HT1080 (cell line): ENCODE measurements at regions not wholly inside any gene's neighbourhood (a gene's known extent, or its start where the extent isn't known, plus 50 kb on each side); places are given as distances from the start of the nearest gene placed in this dataset.
A peak's percentile ranks its signal among the peaks of the same experiment; 100 is the strongest.
"Not testable (repeated sequence)": the region's sequence is repeated elsewhere in the genome, so short reads cannot be mapped to it uniquely, and the experiment has no call there.

Experiments used
- DNase-seq: peaks from one replicate; pipeline ENCODE4 v3.0.0-alpha.2; 2015; ENCODE audit warnings: low read depth

DNA sequence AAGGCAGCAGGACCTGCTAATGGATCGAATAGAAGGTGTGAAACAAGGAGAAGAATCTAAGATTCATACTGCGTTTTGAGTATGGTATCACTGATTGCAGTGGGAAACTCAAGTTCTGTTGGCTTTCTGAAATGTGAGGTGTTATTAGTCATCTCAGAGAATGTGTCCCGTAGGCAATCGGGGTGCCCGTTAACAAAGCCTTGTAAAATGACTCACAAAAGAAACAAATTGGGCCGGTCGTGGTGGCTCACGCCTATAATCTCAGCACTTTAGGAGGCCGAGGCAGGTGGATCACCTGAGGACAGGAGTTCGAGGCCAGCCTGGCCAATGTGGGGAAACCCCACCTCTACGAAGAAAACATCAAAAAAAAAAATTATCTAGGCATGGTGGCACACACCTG lies 118.2 kb upstream of the C7orf33 start:
- DNase-seq: peak; percentile 42

DNA sequence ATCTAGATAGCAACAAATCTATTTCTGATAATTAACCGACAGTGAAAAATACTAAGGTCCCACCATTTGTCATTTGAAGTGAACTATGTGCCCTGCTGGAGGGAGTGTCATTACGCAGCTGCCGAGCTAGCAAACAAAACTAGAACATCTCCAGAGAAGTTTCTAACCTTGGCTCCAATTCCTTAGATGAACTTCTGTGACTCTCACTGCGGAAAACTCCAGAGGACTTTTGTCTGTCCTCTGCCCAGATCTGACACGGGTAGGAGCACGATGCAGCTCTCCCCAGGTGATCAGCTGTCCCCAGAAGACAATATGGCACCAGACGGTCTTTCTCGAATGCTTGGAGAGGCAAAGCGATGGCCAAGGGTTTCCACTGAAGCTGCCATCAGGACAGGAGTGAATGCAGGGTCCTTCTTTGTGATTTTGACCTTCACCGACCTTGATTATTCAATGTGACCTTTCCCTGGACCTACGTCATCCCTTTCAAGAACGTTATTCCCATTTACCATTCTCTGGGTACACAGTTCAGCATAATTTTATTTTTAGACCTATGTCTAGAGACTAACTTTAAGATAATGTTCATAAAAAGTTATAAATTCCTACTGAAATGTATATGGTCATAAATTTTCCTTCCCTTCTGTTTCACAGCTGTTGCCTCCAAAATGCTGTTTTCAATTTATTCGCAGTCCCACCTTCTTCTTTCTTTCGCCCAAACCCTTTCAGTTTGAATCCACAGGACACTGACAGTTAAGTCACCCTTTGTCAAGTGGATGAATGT lies 116.7 kb upstream of the C7orf33 start:
- DNase-seq: no peak

DNA sequence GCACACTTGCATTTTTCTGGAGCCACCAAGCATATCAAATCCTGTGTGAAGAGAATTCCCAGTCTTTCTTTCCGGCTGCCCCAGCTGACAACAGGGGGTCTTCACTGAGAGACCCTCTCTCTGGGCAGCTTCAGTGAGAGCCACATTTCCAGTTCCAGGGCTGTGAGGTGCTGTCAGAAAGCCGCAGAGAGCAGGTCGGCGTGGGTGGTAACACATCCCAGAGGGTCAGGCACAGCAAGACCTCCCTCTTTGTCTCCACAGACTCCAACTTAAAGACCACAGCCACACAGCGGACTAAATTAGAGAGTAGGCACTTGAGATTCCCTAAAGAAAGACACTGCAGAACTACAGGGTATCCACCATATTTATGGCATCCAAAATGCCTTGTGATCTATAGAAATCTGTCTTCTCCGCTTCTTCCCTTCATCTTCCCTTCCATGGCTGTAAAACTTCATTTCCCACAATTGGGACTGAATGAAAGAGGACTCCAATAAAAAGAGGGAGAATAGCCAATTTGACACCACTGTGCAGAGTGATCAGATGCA lies 116.0 kb upstream of the C7orf33 start:
- no peak for DNase-seq

DNA sequence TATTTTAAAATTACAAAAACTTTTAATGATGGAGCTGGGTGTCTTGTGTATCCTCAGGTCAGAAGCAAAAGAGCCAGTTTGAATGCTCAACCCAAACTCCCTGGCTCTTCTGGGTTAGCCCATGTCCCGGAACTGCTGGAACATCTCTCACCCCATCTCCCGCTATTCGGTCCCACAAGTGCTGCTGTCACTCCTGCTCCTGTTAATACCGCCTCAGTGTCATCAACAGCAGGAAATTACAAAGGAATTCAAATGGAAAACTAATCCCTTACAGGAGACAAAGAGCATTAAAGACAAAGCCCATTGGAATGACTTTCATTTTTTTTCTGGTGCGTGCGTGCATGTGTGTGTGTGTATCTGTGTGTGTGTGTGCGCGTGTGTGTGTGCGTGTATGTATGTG lies 112.0 kb upstream of the C7orf33 start:
- no peak for DNase-seq

DNA sequence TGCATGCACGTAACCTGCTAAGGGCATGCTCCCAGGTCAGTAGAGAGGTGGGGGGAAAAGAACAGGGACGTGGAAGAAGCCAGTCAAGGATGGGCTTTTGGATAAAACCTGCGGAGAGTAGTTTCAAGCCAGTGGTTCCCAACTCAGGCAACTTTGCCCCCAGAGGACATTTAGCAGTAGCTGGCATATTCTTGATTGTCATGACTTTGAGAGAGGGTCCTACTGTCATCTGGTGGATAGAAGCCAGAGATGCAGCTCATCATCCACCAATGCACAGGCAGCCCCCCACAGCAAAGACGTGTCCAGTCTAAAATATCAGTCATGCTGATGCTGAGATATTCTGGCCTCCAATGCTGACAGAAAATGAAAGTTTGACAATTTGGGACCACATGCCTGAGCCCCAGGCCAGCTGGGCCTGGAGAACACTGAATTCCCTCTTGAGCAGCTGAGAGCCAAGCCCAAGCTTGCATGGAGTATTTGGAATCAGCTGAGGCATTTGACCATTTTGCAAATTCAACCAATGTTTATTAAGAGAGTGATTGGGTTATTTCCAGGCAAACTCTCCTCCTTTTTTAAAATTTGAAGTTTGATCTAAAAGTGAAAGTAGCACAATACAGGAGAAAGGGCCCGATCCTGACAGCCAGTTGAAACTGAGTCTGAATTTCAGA lies 110.0 kb upstream of the C7orf33 start:
- no peak for DNase-seq

DNA sequence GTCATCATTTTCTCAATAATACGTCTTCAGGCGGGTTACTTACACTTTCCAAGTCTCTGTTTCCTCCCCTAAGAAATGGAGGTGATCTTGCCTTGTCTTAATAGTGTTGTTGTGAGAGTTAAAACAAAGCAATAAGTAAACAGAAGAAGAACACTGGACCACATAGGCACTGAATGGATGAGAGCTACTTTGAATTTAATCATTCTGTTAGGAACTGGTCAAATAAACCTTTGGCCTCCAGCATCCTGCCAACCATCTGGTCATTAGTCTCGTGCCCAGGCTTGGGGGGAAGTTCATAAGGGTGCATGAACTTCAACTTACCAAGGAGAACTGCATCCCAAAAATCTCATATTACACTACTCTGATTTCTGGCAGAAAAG lies 109.4 kb upstream of the C7orf33 start:
- no peak for DNase-seq

DNA sequence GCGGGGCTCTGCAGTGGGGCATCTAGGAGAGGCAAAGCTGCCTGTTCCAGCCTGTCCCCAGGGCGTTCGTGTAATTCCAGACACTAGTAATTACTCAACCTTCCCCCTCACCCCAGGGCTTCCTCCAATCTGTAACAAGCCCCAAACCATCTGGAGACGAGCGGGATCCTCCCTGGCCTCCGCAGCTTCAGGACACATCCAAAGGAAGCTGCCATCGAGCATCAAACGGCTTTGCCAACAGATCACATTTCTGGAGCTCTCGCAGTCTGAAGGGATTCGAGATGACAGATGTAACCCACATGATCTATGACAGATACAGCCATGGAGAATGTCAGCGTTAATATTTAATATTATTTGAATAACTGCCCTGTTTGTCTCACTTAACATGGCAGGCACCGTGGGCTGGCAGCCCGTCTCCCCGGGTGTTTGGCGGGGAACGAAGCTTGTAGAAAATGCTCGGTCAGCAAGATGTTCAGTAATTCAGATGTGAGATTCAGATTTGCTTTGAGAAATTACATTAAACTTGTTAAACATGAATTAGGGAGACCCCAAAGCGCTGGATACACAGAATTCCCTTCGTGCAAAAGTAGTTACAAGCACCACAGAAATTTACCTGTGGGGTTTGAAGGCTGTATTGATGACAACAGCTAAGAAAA lies 108.5 kb upstream of the C7orf33 start:
- no peak for DNase-seq

DNA sequence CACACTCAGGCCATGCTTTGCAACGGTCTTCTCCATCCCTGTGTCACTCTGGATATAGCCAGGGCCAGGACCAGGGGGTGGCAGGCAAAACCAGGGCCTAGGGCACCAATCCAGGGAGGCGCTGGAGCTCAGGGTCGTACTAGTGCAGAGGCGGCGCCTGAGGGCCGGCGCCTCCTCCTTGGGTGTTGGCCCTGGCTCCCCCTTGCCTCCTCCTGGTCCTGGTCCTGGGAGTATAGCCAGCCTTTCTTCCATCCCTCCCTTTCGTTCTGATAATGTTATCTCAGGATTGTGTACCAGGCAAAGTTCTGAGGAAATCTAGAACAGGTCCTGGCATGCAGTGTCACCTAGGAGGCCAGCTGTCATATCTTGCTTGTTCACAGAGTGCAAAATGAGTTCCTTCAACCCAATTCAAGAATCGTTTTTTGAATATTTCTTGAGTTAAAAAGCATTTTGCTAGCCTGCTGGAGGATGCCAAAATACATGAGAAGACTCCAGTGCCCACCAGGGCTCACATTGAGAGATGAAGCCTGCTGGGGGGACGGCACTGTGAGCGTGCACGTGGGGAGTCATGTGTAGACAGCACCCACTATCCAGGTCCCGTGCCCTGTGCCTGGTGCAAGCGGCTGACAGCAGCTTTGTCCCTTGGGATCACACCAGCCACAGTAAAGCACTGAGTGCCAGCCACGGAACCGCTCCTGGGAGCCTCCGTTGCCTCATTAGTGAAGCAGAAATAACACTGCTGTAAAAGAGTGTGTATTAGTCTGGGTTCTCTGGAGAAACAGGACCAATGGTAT lies 106.9 kb upstream of the C7orf33 start:
- DNase-seq: no peak

DNA sequence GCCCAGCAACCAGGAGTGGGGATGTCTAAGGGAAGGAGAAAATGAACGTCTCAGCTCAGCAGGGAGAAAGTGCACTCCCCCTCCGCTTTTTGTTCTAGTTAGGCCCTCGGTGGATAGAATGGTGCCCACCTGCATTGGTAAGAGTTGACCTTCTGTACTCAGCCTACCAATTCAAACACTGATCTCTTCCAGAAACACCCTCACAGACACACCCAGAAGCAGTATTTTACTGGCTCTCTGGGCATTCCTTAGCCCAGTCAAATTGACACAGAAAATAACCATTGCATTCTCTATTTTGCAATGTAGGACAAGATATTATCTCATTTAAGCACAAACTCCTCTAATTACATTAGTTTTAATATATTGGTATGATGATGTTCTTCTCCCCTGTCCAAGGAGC lies 106.1 kb upstream of the C7orf33 start:
- DNase-seq: no peak

DNA sequence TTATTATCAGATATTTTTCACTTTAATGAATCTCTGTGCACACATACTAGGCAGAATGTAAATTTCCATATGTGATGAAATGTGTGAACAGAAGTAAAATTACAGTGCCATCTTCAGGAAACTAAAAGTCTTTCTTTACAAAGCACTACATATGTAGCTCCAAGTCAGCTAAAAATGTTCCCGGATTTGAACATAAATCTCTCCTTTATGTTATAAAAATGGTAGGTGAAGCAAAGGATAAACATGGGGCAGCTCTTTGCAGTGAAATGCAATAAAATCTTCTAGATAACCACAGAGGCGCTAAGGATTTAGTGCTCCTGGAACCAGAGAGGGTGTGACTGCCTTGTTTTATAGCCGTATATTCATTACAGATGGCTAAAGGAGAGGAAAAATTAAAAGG lies 104.9 kb upstream of the C7orf33 start:
- DNase-seq: no peak

DNA sequence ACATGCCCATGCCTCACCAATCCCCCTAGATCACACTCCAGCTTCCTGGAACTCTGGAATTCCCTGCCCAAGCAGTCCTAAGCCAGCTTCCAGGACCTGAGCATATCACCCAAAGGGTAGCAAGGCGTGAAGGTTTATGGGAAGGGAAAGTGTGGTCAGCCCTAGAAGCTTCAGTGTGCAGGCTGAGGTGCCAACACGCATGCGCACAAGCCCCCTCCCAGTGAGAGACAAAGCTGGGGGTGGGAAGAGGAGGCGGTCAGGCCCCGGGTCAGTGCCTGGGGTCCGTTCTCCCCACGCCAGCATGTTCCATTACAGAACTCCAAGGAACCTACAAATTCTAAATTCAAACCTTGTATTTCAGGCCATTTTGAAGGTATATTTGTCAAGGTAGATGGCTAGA lies 103.6 kb upstream of the C7orf33 start:
- DNase-seq: no peak

DNA sequence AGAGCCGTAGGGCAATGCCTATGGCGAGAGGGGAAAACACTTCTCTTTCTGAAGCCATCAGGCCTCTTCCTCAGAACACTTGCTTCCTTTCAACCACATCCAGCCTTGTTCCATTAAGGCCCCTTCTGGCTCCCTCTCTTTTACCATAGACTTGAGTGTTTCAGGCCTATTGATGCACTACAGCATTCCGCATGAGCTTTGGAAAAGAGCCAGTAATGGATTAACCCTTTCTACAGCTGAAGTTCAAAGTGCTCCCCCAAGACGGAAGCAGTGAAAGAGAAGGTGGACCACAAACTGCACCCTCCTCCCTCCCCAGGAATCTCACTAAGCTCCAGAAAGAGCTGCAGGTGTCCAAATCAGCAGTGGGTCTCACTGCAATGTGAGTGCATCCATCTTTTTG lies 102.7 kb upstream of the C7orf33 start:
- DNase-seq: no peak

DNA sequence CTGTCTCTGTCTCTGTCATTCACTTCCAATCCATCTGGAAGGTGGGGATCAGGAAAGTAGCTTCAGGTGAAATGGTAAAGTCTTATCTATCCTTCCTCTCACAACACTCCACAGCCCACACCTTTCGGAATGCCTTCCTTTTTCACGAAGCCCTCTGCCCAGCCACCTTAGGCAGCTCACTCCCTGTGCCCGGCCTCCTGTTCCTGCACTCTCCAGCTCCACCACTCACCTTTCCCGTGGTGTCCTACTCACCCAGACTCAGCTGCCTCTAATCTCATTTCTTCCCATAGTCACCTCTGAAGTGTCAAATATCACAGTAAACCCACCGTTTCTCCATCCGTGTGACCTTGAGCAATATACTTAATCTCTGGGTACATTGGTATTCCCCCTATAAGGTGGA lies 100.9 kb upstream of the C7orf33 start:
- no peak for DNase-seq

DNA sequence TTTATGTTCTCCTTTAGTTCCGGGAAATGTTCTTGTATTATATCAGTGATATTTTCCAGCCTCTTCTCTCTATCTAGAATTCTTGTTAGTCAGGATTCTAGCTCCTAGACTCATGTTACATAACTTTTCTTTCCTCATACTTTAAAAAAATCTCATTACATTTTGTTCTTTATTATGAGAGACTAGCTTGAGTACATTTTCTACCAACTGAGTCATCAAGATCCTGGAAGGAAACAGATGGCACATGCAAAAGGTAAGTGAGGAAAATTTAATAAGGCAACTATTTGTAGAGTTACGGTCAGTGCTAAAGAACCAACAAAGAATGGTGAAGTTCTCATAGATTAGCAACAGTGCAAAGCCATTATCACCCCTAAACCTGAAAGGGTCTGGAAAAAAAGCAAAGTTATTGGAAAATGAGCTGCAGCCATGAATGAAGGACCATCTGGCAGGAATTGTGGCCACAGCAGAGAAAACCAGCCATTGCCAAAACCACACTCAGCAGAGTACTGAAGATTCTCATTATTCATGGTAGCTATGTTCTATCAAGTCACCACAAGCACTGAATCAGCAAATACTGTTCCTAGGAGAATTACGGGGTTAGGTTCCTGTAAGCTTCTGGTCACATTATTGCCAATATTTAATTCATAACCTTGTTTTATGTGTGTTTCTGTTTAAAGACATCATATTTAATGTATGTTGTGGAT lies 98.3 kb upstream of the C7orf33 start:
- DNase-seq: peak; percentile 28

DNA sequence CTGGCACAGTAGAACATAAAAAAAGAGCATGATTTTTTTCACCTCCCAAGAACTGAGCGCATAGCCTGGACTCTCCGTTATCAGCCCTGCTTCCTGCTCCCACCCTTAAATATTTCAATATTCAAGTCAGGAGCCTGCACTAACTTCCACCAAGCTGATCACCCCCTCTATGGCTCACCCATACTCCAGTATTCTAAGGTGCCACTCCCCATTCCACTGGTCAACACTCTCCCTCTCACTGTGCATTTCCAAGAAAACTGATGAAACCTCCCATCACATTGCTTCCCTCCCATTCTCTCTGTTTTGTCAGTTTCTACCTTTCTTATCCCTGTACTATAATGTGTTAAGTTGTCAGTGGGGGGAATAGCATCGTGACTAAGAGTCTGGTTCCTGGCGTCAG lies 95.0 kb upstream of the C7orf33 start:
- DNase-seq: no peak

DNA sequence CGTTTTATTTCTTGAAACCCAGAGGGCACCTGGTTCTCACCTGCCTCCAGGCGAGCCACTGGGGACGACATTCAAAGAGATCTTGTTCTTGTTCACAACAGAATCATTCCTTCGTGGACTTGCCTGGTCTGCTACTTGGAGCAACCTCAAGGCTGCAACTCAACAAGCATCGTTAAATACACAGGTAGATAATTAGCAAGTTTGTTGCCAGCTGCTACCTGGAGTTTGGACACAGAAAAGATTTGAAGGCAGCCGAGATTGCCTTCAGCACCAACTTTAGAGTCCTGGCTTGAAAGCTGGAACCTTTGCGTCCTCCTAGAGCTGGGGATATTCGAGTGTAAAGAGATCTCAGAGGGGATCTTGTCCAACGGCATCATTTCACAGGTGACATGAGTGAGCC lies 89.6 kb upstream of the C7orf33 start:
- no peak for DNase-seq

DNA sequence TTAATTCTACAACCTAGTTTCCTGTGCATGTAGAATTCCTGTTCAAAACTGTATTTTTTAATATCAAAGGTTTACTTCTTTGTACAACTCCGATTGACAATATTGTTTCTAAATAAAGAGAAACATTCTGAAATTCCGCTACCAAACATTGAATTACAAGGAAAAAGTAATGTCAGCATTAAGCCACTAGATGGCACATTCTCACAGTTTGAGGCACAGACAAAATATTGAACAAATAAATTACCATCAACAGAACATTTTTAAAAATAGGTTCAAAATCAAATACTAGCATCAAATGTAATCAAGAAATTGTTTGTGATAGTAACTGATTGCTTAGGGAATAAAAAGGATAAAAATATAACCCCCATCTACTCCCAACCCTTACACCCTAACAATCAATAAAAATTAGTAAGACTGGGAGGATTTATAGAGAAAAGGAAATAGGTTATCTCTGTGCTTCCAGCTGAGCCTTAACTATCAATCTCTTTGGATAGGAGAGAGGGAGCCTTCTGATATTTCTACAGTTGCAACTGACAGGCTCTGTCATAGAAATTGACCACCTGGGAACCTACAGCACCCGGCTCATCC lies 86.6 kb upstream of the C7orf33 start:
- DNase-seq: peak; percentile 24

DNA sequence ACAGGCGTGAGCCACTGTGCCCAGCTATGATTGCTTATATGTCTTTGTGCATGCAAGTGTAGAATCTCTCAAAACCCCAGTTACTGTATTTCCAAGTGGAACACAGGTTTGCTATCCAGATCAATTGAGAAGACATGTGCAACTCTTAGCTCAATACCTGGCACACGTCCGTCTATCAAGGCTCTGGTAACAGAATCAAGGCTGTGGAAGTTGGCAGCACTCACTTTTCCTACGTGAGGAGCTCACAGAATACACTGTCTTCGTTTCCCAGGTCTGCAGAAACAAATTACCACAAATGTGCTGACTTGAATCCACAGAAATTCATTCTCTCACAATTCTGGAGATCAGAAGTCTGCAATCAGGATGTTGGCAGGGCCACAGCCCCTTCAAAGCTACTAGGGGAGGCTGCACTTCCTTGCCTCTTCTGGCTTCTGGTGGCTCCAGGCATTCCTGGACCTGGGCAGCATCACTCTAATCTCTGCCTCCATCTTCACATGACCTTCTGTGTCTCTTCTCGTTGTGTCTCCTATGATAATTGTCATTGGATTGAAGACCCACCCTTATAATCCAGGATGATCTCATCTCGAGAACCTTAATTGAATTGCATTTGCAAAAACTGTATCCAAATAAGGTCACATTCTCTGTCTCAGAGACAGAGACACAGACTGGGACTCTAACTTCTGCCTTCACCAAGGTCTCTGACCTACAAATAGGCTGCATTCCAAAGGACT lies 84.8 kb upstream of the C7orf33 start:
- DNase-seq: no peak

DNA sequence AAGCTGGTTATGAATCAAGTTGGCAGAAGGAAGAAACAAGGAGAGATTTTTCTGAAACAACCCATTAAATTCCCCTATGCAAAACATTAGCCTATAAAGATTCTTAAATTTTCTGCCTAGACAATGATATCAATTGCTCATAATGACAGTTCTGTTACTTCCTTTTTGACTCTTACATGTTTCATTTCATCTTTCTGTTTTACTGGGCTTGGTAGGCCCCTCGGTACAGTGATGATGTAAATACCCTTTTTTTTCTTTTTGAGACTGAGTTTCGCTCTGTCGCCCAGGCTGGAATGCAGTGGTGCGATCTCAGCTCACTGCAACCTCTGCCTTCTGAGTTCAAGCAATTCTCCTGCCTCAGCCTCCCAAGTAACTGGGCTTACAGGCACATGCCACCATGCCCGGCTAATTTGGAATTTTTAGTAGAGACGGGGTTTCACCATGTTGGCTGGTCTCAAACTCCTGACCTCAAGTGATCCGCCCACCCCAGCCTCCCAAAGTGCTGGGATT lies 83.4 kb upstream of the C7orf33 start:
- DNase-seq: not testable (repeated sequence)

DNA sequence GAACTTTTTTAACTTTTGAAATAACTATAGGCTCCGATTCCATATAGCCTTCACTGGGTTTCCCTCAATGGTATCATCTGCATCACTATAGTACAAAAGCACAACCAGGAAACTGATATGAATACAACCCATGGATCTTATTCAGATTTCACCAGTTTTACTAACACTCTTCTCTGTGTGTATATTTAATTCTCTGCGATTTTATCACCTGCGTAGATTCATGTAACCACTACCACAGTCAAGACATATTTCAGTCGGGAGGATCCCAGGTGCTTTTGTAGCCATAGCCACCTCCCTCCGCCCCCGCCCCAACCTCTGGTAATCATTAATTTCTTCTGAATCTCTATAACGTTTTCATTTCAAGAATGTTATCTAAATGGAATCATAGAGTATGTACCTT lies 82.8 kb upstream of the C7orf33 start:
- no peak for DNase-seq
